SIG-M5 (cell line): ENCODE measurements at regions not wholly inside any gene's neighbourhood (a gene's known extent, or its start where the extent isn't known, plus 50 kb on each side); places are given as distances from the start of the nearest gene placed in this dataset.
A peak's percentile ranks its signal among the peaks of the same experiment; 100 is the strongest.

Source experiments
- DNase-seq: peaks from one replicate; lab custom pipeline; 2025; lab: John Stamatoyannopoulos, UW

DNA sequence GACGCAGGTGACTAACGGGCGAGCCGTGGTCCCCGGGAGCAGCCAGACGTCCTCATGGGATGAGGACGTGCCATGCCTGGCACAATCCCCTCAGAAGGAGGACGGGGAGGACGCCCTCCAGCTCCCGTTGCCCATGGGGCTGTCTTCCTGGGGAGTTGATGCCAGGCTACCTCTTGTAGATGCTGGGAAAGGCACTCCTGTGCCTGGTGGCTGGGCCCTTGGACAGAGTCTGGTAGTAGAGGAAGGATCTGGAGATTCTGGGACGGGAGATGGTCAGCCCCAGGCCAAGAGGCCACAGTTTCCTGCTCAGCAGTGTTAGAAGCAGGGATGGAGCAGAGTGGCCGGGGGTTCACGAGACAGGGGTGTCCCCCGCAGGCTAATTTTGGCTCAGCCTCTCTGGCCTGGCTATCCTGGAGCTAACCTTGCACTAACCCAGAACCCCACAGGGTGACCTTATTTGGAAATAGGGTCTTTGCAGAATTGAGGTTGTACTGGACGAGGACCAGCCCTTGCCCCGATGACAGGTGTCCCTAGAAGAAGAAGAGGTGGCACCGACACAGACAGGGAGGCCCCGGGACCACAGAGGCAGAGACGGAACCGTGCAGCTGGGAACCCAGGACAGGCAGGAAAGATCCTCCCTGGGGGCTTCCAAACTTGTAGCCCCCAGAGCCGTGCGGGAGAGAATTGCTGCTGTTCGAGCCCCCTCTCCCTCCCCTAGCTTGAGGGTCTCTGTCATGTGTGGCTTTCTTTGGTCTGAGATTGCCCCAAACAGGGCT lies 50.1 kb upstream of the ADRA2C start:
- DNase-seq, result no peak

DNA sequence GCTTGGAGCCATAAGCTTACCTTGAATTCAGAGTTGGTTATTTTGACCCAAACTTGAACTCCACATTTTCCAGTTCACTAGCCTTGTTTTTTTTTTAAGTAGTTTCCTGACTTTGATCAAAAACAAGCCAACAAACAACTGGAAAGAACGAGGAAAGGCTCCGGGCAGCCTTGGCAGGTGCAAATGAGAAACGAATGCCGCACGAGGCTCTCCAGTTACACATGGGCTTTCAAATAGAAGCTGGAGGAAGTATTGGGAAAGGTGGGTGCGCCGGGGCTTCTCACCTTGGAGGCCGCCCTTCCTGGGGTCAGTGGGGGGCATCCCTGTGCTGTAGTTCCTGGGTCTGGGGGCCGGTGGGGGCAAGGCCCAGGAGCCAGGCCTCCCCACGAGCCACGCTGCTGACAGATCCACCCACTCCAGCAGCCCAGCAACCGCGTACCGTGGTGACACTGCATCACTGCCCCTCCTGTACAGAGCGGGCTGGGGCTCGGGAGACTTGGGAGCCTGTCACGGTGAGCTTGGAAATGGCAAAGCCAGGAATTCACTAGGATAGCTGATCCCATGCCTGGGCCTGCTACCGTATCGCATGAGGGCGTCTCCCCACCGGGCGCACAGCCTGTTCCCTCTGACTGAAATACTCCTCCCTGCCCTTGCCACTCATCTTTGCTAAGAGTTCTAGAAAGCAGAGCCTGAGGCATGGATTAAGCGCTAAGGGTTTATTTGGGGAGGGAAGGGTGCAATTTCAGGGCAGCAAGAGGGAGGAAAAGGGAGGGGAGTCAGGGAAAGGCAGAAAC lies 50.9 kb upstream of the ADRA2C start:
- no peak for DNase-seq

DNA sequence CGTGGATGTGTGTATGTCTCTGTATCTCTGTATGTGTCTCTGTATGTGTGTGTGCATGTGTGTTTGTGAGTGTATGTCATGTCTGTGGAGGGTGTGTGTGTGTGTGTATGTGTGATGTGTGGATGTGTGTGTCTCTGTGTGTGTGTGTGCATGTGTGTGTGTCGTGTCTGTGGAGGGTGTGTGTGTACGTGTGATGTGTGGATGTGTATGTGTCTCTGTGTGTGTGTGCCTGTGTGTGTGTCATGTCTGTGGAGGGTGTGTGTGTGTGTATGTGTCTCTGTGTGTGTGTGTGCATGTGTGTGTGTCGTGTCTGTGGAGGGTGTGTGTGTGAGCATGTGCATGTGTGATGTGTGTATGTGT lies 51.6 kb upstream of the ADRA2C start:
- DNase-seq, result no peak

DNA sequence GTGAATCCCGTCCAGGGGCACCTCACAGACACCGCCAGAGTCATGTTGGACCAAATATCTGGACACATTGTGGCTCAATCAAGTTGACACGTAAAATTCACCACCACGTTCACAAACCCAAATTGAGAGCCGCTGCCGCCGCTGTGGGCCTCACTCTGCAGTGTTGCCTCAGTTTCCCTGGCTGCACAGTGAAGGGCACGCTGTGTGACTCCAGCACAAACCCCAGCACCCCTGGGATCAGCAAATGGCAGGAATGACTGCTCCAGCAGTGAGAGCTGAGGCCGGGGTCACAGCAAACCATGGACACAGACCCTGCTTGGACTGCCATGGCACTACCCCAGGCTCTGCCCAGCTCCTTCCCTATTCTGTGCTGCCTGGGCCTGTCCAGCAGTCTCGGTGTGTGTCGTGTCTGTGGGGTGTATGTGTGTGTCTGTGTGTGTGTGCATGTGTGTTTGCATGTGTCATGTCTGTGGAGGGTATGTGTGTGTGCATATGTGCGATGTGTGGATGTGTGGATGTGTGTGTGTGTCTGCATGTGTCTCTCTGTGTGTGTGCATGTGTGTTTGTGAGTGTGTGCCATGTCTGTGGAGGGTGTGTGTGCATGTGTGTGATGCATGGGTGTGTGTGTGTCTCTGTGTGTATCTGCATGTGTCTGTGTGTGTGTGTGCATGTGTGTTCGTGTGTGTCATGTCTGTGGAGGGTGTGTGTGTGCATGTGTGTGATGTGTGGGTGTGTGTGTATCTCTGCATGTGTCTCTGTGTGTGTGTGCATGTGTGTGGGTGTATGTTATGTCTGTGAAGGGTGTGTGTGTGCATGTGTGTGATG lies 52.2 kb upstream of the ADRA2C start:
- DNase-seq, result no peak

DNA sequence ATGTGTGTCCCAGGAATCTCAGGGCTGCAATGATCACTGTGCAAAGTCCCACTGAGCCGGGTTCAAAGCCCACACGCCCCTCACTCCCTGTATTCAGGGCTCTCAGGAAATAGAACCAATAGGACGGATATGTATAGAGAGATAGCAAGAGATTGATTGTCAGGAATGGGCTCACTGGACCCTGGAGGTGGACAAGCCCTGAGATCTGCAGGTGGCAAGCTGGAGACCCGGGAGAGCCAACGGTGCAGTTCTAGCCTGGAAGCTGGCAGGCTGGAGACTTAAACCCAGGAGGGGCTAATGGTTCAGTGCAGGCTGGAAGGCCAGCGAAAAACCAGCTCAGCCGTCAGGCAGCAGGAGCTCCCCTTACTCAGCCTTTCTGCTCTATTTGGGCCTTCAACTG lies 52.8 kb upstream of the ADRA2C start:
- no peak for DNase-seq

DNA sequence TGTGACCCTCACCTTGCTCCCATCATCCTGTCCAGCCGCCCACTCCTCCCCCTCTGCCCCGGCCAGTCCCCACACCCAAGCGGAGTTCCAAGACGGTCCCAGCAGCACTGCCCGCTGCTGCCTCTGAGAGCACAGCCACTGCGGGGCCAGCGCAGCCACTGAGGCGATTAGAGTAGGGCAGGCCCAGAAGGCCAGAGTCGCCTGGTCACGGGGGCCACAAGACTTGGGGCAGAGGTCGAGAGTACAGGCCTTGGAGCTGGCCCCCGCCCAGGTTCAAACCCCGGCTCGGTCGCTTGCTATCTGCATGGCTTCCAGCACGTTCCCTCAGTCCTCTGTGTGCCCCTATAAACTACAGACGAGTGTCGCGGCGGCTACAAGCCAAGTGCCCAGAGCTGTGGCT lies 53.2 kb upstream of the ADRA2C start:
- DNase-seq, result no peak

DNA sequence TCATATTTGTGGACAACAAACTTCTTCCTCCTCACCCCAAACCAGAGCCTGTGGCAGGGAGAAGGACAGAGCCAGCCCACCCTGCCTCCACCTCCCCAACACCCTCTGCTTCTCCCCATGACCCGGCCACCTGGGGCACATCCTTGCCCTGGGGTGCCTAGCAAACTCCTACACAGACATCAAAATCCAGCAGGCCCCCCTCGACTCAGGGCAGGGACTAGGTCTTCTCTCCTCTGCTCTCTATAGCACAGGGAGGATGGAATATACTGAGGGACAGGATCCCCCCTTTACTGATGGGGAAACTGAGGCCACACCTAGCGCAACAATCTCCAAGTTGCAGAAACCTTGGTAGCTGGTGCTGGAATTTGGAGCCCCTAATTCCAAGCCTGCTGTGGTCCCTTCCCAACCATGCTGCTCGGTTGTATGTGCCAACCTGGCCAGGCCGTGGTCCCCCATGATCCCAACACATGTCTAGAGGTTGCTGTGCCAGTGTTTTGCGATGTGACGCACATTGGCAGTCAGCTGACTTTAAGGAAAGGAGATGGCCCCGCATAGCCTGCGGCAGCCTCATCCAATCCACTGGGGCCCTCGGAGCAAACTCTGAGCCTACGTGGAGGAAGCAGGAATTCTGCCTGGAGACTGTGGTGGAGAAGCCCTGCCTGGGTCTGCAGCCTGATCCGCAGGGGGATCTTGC lies 53.9 kb upstream of the ADRA2C start:
- DNase-seq, result no peak

DNA sequence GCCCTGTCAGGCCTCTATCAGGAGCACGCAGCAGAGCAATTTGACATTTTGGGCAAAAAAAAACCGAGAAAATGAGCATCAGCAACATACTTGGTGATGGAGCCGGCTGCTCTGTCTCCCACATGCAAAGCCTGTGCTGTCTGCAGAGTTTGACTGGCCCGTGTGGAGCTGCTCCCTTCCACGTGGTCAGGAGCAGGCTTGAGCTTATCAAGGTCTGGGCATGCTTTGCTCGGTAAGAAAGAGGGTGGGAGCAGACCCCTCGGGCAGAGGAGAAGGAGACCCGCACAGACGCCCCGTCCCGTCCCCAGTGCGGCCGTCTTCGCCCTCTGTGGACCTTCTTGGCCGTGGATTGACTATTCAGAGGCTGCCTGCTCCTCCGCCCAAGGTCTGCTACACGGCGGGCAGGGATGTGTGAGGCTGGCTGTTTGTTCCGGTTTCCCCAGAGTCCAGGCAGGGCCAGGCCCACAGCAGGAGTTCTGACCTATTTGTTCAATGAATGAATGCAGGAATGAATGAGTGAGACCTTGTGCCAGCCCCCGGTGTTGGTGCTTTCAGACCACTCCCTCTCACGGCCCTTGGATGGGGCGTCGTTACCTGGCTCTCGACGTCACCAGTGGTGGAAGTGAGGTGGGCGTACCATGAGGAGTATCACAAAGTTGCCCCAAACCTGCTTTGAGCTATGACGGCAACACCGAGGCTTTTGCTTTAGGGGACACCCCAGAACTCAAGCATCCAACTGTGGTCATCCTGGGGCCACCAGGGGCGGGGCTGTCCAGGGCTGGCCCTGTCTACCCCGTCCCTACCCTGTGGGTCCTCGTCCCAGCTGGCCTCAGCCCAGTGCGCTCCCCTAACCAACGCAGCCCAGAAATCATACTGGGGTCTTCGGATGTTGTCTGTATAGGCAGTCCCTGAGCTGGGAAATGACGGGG lies 54.7 kb upstream of the ADRA2C start:
- DNase-seq, result no peak

DNA sequence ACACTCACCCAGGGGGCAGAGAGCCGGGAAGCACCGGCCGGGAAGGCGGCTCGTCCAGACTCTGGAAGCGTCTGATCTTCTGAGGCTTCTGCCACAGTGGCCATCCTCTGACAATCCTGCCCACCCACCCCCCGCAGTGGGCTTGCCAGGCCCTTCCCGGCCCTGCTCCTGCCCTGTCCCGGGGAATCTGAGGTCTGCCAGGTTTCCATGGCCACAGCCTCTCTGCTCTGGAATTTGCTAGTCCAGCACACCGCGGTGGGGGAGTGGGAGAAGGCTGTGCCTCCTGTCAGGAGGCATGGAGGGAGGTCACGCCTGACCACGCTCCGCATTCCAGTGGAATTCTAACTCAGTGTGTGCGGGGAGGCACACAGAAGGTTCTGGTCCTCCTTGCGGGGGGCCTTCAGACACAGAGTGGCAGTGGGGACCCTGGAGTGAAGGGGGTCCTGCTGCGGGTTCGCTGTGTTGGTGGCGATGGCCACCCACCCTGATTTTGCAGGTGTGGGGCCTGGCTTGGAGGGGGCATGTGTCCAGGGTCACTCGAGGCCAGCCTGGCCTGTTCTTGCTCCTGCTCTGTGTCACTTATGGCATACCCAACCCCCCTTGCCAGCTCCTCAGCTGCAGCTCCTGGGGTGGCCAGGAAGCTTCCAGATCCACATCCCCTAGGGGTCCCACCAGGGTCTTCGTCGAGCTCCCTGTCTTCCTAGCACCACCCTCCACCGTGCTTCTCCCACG lies 55.6 kb upstream of the ADRA2C start:
- no peak for DNase-seq

DNA sequence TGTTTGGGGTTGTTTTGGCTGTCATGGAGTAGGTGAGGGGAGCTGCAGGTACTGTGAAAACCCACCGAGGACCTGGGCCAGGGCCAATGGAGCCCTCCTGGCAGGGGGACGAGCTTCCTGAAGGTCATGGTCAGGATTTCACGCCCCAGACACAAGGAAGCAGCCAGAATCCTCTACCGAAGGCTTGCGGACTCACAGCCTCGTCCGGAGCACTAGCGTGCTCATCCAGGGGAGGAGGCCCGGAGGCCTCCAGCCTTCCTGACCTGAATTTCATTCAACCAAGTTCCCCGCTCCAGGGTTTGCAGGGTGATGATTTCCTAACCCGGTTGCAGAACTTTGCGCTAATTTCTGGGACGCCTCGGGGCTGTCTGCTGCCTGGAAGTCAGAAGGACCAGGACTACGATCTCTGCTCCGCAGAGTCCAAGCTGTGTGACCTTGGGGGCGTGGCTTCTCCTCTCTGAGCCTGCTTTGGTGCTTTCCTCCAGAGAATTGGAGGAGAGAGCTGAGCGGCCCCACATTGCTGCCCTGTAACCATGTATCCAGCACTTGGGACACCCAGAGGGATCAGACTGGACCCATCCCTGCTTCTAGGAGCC lies 56.2 kb upstream of the ADRA2C start:
- DNase-seq, result no peak

DNA sequence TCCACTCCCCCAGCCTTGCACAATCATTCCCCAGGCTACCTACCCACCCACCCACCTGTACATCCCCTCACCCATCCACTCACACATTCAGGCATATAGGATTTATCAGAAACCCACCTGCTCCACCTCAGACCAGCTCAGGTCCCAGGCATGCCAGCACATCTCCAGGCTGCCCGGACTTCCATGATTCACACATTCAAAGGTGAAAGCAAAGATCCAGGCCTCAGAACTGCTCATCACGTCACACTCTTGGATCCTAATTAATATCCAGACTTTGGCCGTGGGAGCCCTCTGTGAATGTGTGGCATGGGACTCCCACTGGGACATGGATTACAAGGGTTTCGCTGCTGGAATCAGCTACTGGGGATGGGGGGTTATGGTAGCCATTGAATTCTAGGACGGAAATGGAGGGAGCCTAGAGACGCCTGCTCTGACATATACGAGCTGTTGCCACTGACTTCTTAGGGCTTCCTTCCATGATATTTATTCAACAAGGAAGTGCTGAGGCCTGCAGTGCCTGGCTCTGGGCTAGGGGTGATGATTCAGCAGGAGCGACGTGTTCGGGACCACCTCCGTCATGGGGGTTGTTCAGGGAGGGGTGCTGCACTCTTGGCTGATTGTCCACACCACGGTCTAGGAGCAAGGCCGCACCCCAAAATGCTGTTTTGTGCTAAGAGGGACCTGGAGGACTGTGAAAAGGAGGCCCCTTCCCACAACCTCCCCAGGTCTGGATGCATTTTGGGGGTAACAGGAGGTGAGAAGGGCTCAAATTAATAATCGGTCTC lies 56.9 kb upstream of the ADRA2C start:
- no peak for DNase-seq

DNA sequence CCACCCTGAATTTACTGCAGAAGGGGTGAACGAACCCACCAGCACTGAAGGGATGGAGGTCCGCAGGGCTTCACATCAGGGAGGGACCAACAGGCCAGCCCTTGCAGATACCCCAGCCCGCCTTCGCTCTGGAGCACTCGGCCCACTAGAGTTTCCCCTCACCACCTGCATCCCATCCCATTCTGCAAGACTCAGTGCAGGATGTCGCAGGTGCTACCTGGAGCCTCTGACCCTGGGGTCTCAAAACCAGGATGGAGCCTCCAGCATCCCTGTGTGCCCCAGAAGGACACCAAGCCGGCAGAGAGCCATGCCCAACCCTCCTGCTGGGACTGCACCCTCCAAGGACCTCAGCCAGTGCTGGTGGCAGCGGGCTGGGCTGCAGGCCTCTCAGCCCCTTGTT lies 57.6 kb upstream of the ADRA2C start:
- no peak for DNase-seq

DNA sequence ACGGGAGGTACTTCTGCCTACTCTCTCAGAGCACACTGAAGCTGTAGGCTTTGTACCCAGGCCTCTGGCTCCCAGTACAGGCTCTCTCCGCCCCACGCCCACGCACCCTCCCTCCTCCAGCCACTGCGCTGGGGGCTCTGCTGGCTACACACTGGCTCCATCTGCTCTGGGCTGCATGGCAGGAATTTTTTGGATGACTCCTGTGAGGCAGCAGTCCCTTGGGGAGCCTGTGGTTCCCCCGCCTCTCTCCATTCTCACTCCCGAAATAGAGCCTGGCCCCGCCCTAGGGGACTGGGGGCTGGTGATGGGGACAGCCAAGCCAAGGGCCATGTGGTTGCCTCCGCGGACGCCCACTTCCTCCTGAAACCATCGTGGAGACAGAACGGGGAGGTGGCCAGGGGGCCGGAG lies 58.1 kb upstream of the ADRA2C start:
- peak; percentile 3 for DNase-seq

DNA sequence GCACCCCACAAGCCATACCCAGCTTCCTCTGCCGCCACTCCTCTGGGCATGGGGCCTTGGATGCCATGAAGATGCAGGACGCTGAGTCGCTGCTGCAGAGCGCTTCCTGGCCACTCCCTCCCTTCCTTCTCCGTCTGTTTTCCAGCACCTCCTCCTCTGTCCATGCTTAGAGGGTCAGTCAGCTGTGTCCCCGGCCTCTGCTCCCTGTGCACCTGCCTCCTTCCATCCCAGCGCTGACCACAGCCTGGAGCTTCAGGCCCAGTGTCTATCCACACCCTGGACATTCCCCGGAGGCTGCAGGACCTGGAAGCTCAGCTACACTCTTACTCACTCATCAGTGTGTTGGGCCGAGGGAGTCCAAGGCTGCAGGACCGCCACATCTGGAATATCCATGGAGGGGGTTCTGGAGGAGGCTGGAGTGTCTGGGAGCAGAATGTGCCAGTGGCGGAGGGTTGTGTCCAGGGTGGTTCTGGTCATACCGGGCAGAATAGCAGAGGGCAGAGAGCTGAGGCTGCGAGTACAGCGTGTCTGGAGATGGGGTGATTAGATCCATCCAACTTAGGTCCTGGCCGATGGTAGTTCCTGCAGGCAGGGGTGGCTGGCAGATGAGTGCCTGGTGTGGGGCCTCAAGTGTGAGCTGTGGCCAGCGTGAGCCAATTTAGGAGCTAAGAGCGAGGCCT lies 58.6 kb upstream of the ADRA2C start:
- DNase-seq, result no peak

DNA sequence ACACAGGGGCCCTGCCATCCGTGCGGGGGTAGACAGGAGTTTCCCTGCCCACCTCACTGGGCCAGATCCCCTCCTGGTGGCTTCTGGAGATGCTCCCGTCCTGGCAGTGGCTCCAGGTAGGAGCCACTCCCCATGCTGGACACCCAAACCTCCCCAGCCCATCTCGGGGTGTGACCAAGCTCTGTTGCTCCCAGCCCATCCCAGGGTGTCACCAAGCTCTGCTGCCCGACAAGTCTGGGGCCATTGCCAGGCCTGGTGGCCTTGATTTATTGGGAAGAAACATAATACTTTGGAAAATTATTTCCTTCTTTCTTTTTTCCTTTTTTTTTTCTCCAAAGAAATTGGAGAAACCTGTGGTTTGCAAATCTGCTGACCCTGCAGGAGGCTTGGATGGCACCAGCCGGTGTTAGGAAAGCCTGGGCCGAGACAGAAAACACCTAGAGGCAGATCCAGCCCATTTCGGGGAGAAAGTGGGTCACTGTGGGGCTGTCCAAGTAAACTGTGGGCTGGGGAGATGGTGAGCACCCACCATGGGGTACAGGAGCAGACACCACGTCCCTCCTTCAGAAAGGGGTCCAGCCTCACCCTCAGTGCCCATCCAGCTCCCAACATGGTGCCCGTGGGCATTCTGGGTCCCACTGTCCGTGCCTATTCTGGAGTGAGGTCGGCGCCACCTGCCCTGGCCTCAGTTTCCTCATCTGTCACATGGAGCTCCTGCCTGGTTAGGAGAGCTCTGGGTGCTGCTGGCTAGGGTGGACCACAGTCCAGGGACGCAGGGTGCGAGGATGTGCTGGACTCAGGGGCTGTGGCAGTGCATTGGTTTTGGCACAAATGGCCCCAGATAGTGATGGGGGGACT lies 59.4 kb upstream of the ADRA2C start:
- no peak for DNase-seq

DNA sequence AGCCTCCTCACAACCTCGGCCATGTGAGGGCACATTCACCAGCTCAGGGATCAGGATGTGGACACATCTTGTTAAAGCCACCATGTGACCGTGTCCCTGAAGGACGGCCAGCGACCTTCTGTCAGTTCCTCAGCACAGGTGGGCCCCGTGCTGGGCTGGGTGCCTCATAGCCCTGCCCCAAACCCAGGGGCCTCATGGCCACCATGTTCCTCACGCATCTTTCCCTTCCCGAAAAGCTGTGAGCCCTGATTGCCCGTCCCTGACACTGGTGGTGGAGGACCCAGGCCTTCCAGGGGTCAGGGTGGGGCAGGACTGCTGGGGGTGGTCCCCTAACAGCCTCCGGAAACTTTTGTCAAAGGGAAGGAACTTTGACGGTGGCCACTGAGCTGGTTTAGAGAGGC lies 60.1 kb upstream of the ADRA2C start:
- DNase-seq, result no peak

DNA sequence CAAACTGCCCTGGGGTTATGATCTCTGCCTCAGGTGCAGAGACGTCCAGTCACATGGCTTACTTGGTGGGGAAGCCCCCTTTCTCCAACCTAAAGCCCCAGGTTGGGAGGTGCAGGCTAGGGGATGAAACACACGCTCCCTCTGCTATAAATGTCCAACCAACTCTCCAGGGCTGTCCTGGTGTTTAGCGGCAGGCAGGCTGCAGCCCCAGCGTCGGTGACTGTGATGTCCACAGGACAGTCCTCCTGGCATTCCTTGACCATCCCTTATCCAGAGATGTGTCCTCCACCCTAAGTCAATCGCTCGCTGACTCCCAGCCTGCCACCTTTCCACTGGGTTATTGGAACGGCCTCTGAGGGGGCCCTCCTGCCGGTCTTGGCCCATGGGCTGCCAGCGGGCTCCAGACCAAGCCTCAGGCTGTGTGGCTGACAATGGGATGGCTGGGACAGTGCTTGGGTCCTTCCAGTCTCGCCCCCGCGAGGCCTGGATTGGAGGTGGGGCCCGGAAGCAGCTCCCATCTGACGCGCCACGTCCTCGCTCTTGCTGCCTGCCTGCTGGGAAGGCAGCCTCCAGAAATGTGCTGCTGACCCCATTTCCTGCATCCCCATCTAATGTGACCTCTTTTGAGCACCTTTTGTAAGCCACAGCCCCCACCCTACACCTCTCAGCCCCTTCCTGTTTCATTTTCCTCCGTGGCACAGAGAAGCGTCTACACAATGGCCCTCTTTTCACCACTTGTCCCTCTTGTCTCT lies 60.8 kb upstream of the ADRA2C start:
- no peak for DNase-seq
